Karpas-422 (cell line): ENCODE measurements at regions not wholly inside any gene's neighbourhood (a gene's known extent, or its start where the extent isn't known, plus 50 kb on each side); places are given as distances from the start of the nearest gene placed in this dataset.
"Not testable (repeated sequence)": the region's sequence is repeated elsewhere in the genome, so short reads cannot be mapped to it uniquely, and the experiment has no call there.

Experiments
- DNase-seq: peaks from one replicate; pipeline ENCODE4 v3.0.0-alpha.2; 2015
- H2AFZ ChIP-seq: fragments of 200-600 bp; sonication (generic); 2 replicates; pipeline ENCODE4 v1.6.1; 2014; ENCODE audit warnings: antibody characterized with exemption, low read length, mixed read lengths
- H3K27ac ChIP-seq: fragments of 200-600 bp; sonication (generic); 2 replicates; pipeline ENCODE4 v1.5.1; 2014; ENCODE audit warnings: mild to moderate bottlenecking, low read length, moderate library complexity
- H3K27me3 ChIP-seq: fragments of 200-600 bp; sonication (generic); 2 replicates; pipeline ENCODE4 v1.6.1; 2014; ENCODE audit warnings: low read length, mixed read lengths
- H3K36me3 ChIP-seq: fragments of 200-600 bp; sonication (generic); 2 replicates; pipeline ENCODE4 v1.6.1; 2014; ENCODE audit warnings: low read length, mixed read lengths; ENCODE audit not compliant: insufficient read depth
- H3K4me1 ChIP-seq: fragments of 200-600 bp; sonication (generic); 2 replicates; pipeline ENCODE4 v1.6.1; 2014; ENCODE audit warnings: mild to moderate bottlenecking, low read length, mixed read lengths
- H3K4me2 ChIP-seq: fragments of 200-600 bp; sonication (generic); 2 replicates; pipeline ENCODE4 v1.6.1; 2014; ENCODE audit warnings: low read length, low read depth, mild to moderate bottlenecking; ENCODE audit not compliant: poor library complexity, severe bottlenecking
- H3K4me3 ChIP-seq: fragments of 200-600 bp; sonication (generic); 2 replicates; pipeline ENCODE4 v1.5.1; 2014; ENCODE audit warnings: mild to moderate bottlenecking, antibody characterized with exemption, low read length, mixed read lengths
- H3K79me2 ChIP-seq: fragments of 200-600 bp; sonication (generic); 2 replicates; pipeline ENCODE4 v1.6.1; 2014; ENCODE audit warnings: mild to moderate bottlenecking, low read length, mixed read lengths
- H3K9ac ChIP-seq: fragments of 200-600 bp; sonication (generic); 2 replicates; pipeline ENCODE4 v1.6.0; 2014; ENCODE audit warnings: low read length
- H3K9me2 ChIP-seq: fragments of 200-600 bp; sonication (generic), shearing (Covaris generic); replicated peaks from 2 replicates; pipeline ENCODE4 v1.6.0; 2014; ENCODE audit warnings: mild to moderate bottlenecking, low read length, moderate library complexity; ENCODE audit not compliant: insufficient read depth
- H3K9me3 ChIP-seq: fragments of 300-700, 200-600 bp; sonication (generic); 2 replicates; pipeline ENCODE4 v1.6.1; 2014; ENCODE audit warnings: low read length, mixed read lengths
- H4K20me1 ChIP-seq: fragments of 200-600 bp; sonication (generic); 2 replicates; pipeline ENCODE4 v1.6.1; 2014; ENCODE audit warnings: mild to moderate bottlenecking, antibody characterized with exemption, low read length, low read depth; ENCODE audit not compliant: insufficient read depth

GRCh38 chr7:55694484-55694883, 122.2 kb upstream of the VOPP1 start:
- not testable (repeated sequence) for H3K27ac ChIP-seq, H3K79me2 ChIP-seq, H2AFZ ChIP-seq, H3K27me3 ChIP-seq, DNase-seq, H4K20me1 ChIP-seq, H3K4me1 ChIP-seq, H3K4me3 ChIP-seq, H3K9me2 ChIP-seq, H3K9ac ChIP-seq, H3K9me3 ChIP-seq, H3K4me2 ChIP-seq, H3K36me3 ChIP-seq

GRCh38 chr7:55688684-55689681, 116.7 kb upstream of the VOPP1 start:
- not testable (repeated sequence) for H3K27me3 ChIP-seq, DNase-seq, H3K9ac ChIP-seq, H3K36me3 ChIP-seq, H3K9me3 ChIP-seq, H2AFZ ChIP-seq, H3K27ac ChIP-seq, H4K20me1 ChIP-seq, H3K4me1 ChIP-seq, H3K4me3 ChIP-seq, H3K79me2 ChIP-seq, H3K9me2 ChIP-seq, H3K4me2 ChIP-seq

- not testable (repeated sequence) for H3K27me3 ChIP-seq, H4K20me1 ChIP-seq, DNase-seq, H3K27ac ChIP-seq, H3K4me2 ChIP-seq, H2AFZ ChIP-seq, H3K4me1 ChIP-seq, H3K9me2 ChIP-seq, H3K36me3 ChIP-seq, H3K9ac ChIP-seq, H3K9me3 ChIP-seq, H3K79me2 ChIP-seq, H3K4me3 ChIP-seq
Measured at GRCh38 chr7:55688261-55688660, 116.0 kb upstream of the VOPP1 start.

- not testable (repeated sequence) for H3K79me2 ChIP-seq, H3K9me3 ChIP-seq, H3K9ac ChIP-seq, H3K4me3 ChIP-seq, H2AFZ ChIP-seq, H3K27me3 ChIP-seq, H3K4me1 ChIP-seq, H3K4me2 ChIP-seq, H3K36me3 ChIP-seq, H3K27ac ChIP-seq, H4K20me1 ChIP-seq, H3K9me2 ChIP-seq, DNase-seq
Measured at GRCh38 chr7:55687252-55687651, 115.0 kb upstream of the VOPP1 start.

- H3K9me3 ChIP-seq, H4K20me1 ChIP-seq, H3K27ac ChIP-seq, H3K9ac ChIP-seq, H3K79me2 ChIP-seq, H3K27me3 ChIP-seq, DNase-seq, H3K9me2 ChIP-seq, H3K36me3 ChIP-seq, H3K4me3 ChIP-seq, H3K4me1 ChIP-seq, H3K4me2 ChIP-seq, H2AFZ ChIP-seq: not testable (repeated sequence)
Measured at GRCh38 chr7:55686771-55687170, 114.5 kb upstream of the VOPP1 start.

GRCh38 chr7:55683501-55683900, 111.2 kb upstream of the VOPP1 start:
- H3K4me3 ChIP-seq, H2AFZ ChIP-seq, H3K27me3 ChIP-seq, DNase-seq, H3K36me3 ChIP-seq, H4K20me1 ChIP-seq, H3K4me2 ChIP-seq, H3K9ac ChIP-seq, H3K9me2 ChIP-seq, H3K79me2 ChIP-seq, H3K4me1 ChIP-seq, H3K27ac ChIP-seq, H3K9me3 ChIP-seq: not testable (repeated sequence)

- not testable (repeated sequence) for DNase-seq, H3K9me2 ChIP-seq, H3K27ac ChIP-seq, H3K36me3 ChIP-seq, H3K9me3 ChIP-seq, H3K4me3 ChIP-seq, H2AFZ ChIP-seq, H3K9ac ChIP-seq, H3K4me2 ChIP-seq, H4K20me1 ChIP-seq, H3K27me3 ChIP-seq, H3K79me2 ChIP-seq, H3K4me1 ChIP-seq
Measured at GRCh38 chr7:55675589-55675988, 103.3 kb upstream of the VOPP1 start.

GRCh38 chr7:55673525-55673924, 101.2 kb upstream of the VOPP1 start:
- H3K27ac ChIP-seq, H3K4me1 ChIP-seq, H4K20me1 ChIP-seq, H3K9me2 ChIP-seq, H3K4me3 ChIP-seq, DNase-seq, H2AFZ ChIP-seq, H3K79me2 ChIP-seq, H3K4me2 ChIP-seq, H3K9ac ChIP-seq, H3K36me3 ChIP-seq, H3K9me3 ChIP-seq, H3K27me3 ChIP-seq: not testable (repeated sequence)
